Fibroblast of villous mesenchyme (primary cell): ENCODE measurements at regions not wholly inside any gene's neighbourhood (a gene's known extent, or its start where the extent isn't known, plus 50 kb on each side); places are given as distances from the start of the nearest gene placed in this dataset.
A peak's percentile ranks its signal among the peaks of the same experiment; 100 is the strongest.
"Not testable (repeated sequence)": the region's sequence is repeated elsewhere in the genome, so short reads cannot be mapped to it uniquely, and the experiment has no call there.

Experiments
- DNase-seq: peaks from one replicate; pipeline ENCODE4 v3.0.0-alpha.2; 2010; ENCODE audit warnings: low read depth
- H3K4me3 ChIP-seq: 2 replicates; pipeline ENCODE4 v1.5.1; 2011; ENCODE audit warnings: low read depth, mild to moderate bottlenecking, low read length
- TF ChIP-seq, protein P1 (sequence below): IDR thresholded peaks from 2 replicates; pipeline ENCODE4 v1.5.1; 2012; ENCODE audit warnings: low read depth, mild to moderate bottlenecking, low read length; ENCODE audit not compliant: insufficient read depth

DNA sequence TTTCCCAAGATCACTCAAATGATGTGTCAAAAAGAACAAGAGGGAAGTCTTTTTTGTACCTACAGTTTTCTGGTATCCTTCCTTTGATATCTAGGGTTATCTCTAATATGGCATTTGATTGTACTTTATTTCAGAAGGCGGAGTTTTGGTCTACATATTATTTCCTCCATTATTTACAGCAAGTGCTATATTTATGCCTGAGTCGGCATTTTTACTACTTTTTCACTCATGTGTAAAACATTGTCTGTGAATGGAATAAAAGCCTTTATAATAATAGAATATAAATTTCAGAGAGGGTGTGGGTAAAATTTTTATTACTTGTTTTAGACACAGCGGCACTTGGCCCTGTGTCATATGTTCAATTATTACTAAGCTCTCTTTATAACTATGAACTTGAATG, 398.4 kb downstream of the BCKDHB start:
- no peak for DNase-seq
- TF ChIP-seq, protein P1, sequence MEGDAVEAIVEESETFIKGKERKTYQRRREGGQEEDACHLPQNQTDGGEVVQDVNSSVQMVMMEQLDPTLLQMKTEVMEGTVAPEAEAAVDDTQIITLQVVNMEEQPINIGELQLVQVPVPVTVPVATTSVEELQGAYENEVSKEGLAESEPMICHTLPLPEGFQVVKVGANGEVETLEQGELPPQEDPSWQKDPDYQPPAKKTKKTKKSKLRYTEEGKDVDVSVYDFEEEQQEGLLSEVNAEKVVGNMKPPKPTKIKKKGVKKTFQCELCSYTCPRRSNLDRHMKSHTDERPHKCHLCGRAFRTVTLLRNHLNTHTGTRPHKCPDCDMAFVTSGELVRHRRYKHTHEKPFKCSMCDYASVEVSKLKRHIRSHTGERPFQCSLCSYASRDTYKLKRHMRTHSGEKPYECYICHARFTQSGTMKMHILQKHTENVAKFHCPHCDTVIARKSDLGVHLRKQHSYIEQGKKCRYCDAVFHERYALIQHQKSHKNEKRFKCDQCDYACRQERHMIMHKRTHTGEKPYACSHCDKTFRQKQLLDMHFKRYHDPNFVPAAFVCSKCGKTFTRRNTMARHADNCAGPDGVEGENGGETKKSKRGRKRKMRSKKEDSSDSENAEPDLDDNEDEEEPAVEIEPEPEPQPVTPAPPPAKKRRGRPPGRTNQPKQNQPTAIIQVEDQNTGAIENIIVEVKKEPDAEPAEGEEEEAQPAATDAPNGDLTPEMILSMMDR = no peak
- no peak overlapping the region for H3K4me3 ChIP-seq

DNA sequence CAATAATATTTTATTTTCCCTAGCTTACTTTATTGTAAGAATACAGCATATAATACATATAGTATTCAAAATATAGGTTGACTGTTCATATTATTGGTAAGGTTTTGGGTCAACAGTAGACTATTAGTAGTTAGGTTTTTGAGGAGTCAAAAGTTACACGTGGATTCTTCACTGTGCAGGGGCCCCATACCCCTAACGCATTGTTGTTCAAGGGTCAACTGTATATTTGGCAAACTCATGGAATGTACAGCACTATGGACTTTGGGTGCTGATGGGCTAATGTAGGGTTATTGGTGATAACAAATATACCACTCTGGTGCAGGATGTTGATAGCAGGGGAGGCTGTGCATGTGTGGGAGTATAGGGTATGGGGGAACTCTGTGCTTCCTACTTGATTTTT, 397.2 kb downstream of the BCKDHB start:
- TF ChIP-seq, protein P1 = no peak
- DNase-seq = no peak
- no peak overlapping the region for H3K4me3 ChIP-seq

DNA sequence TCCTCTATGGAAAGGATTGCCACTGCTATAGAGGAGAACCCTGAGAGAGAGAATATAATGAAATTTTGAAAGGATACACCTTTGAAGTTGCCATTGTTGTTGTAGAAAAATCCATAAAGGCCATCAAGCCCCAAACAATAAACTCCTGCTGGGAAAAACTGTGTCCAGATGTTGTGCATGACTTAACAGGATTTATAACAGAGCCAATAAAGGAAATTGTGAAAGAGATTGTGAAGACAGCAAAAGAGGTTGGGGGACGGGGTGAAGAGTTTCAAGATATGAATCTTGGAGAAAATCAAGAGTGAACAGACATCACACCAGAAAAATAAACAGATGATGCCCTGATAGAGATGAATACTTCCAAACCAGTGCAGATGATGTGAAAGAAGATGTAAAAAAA, 396.4 kb downstream of the BCKDHB start:
- no peak overlapping the region for H3K4me3 ChIP-seq
- DNase-seq = peak; percentile 64
- TF ChIP-seq, protein P1 = no peak

DNA sequence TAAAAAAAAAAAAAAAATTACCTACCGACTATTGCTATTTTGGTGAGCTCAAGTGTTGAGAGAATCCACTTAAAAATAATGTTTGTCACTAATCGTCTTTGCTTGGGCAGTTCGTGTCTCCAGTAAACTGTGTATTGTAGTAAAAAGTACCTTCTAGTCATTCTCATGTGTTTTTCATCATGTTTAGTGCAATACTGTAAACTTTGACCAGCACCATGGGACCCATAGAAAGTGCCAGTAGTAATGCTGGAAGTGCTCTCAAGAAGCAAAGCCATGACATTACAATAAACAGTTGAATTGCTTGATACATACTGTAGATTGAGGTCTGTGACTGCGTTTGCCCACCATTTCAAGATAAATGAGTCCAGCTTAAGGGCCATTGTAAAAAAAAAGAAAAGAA, 395.2 kb downstream of the BCKDHB start:
- TF ChIP-seq, protein P1 = no peak

DNA sequence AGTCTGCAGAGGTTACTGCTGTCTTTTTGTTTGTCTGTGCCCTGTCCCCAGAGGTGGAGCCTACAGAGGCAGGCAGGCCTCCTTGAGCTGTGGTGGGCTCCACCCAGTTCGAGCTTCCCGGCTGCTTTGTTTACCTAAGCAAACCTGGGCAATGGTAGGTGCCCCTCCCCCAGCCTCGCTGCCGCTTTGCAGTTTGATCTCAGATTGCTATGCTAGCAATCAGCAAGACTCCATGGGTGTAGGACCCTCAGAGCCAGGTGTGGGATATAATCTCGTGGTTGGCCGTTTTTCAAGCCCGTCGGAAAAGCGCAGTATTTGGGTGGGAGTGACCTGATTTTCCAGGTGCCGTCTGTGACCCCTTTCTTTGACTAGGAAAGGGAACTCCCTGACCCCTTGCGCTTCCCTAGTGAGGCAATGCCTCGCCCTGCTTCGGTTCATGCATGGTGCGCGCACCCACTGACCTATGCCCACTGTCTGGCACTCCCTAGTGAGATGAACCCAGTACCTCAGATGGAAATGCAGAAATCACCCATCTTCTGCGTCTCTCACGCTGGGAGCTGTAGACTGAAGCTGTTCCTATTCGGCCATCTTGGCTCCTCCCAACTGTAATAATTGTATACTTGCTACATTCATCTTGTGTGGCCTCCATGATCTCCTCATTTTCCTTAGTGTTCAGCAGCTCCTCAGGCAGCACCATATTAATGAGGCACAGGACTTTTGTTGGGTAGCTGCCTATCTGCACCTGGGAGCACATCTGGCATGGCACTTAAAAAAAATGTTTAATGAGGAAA, 391.4 kb downstream of the BCKDHB start:
- not testable (repeated sequence) for DNase-seq

More for the DNA sequence above, 395.2 kb downstream of the BCKDHB start:
- no peak for DNase-seq
- no peak overlapping the region for H3K4me3 ChIP-seq

DNA sequence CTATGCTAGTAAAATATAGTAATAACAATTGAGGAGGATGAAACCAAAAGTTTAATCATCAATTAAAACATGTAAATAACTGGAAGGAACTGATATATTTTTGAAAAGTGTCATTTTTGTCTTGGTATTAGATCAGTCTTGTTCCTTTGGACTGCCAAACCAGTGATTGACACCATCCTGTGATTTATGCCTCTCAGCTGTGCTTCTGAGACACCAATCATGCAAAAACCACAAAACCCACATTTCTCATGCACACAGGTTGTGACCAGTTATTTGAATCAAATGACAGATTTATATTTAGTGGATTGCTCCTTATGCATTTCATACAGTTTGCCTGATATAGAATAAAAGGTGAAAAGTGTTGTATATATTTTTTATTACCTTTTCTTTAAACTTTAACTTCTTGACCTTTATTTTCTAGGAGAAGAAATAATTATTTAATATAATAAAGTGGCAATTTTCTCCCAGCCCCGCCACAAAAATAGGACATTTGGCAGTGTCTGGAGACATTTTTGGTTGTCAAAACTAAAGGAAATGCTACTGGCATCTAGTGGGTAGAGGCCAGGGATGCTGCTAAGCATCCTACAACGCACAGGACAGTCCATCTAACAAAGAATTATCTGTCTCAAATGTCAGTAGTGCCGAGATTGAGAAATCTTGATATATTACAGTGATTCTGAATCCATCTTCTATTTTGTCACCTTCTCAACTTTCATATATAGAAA, 383.6 kb downstream of the BCKDHB start:
- TF ChIP-seq, protein P1 = no peak
- no peak overlapping the region for H3K4me3 ChIP-seq
- no peak for DNase-seq

More for the DNA sequence above, 391.4 kb downstream of the BCKDHB start:
- H3K4me3 ChIP-seq = not testable (repeated sequence)

DNA sequence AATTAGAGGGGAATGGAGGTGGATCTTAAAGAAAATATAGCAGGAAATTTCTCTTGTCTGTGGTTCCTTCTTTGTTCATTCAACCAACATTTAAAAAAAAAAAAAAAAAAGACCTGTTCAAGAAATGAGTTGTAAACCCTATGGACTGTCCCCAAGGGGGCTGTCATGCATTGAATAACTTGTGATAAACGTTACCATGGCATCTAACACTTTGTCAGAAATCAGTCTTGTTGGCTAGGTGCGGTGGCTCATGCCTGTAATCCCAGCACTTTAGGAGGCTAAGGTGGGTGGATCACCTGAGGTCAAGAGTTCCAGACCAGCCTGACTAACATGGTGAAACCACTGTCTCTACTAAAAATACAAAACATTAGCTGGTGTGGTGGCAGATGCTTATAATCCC, 381.7 kb downstream of the BCKDHB start:
- no peak for DNase-seq
- no peak overlapping the region for H3K4me3 ChIP-seq
- TF ChIP-seq, protein P1 = no peak

DNA sequence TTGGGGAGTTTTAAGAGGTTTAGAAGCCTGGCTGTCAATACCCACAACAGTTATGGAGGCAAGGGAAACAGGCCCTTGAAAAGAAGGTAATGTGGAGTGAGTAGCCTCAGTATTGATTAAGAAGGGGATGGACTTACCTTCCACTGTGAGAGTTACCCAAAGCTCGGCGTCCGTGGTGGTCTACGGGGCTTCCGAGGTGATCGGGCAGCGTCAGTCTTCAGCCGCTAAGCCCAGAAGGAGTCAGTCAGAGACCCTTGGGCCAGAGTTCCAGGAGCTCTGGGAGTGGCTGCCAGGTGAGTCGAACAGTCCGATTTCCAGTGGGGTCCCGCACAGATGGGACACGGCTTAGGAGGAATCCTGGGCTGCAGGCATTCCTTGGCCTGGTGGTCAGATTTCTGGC, 379.0 kb downstream of the BCKDHB start:
- not testable (repeated sequence) for DNase-seq, H3K4me3 ChIP-seq
